HepG2 (cell line): ENCODE measurements at regions not wholly inside any gene's neighbourhood (a gene's known extent, or its start where the extent isn't known, plus 50 kb on each side); places are given as distances from the start of the nearest gene placed in this dataset.

Experiments used
- CTCF ChIP-seq: sonication (generic); formaldehyde crosslinking; IDR thresholded peaks from 2 replicates; pipeline ENCODE4 v1.5.0; 2020; ENCODE audit warnings: mild to moderate bottlenecking, missing genetic modification reagents, moderate library complexity
- EP300 ChIP-seq, 3 experiments: sonication (generic) in 1 of 3; formaldehyde crosslinking in 1 of 3; IDR thresholded peaks; 2 replicates each; pipeline versions ENCODE4 v1.5.1 to v1.6.1; 2011 to 2020; ENCODE audit warnings: low read depth in 2 of 3, low read length in 2 of 3, borderline replicate concordance in 1 of 3, improper control_type of control experiment in 1 of 3, mild to moderate bottlenecking in 1 of 3, missing genetic modification reagents in 1 of 3, moderate library complexity in 1 of 3
- FOSL2 ChIP-seq: sonication (generic); formaldehyde crosslinking; IDR thresholded peaks from 2 replicates; pipeline ENCODE4 v1.4.0; 2020; ENCODE audit warnings: missing genetic modification reagents
- MYC ChIP-seq: sonication (generic); formaldehyde crosslinking; IDR thresholded peaks from 2 replicates; pipeline ENCODE4 v1.9.0; 2021; ENCODE audit warnings: missing genetic modification reagents, borderline replicate concordance
- SMAD1 ChIP-seq: sonication (generic); formaldehyde crosslinking; IDR thresholded peaks from 2 replicates; pipeline ENCODE4 v1.4.0; 2020; ENCODE audit warnings: missing genetic modification reagents, low read depth, mild to moderate bottlenecking, borderline replicate concordance
- ZNF660 ChIP-seq: sonication (generic); formaldehyde crosslinking; IDR thresholded peaks from 2 replicates; pipeline ENCODE4 v1.5.1; 2020; ENCODE audit warnings: mild to moderate bottlenecking, low read depth, missing genetic modification reagents, borderline replicate concordance
- ZNF766 ChIP-seq: sonication (generic); formaldehyde crosslinking; IDR thresholded peaks from 2 replicates; pipeline ENCODE4 v1.5.0; 2020; ENCODE audit warnings: missing genetic modification reagents, borderline replicate concordance
- TF ChIP-seq, protein P1 (sequence below): sonication (generic); formaldehyde crosslinking; IDR thresholded peaks from 2 replicates; pipeline ENCODE4 v1.4.0; 2020; ENCODE audit warnings: missing genetic modification reagents

DNA sequence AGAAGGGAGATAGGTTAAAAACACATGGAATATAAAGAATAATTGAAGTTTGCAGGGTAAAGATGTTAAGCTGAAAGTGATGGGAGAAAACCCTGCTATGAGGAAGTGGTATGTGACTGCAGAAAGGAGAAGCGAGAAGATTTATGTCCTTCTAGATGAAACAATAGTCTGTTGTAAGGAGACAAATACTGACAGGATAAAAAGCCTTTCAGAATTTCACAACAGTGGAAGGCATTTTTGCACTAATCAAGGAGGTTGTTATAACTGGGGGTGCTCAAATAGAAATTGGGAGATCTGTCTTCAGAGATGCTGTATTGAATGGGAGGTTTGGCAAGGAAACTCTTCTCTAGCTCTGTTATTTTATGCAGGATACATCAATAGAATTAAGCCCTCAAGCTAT is 69.6 kb downstream of the NMUR2 start:
- TF ChIP-seq EP300 (IDR thresholded peaks at IDR 0.05; ENCODE audit: low read depth in 2 of 2, low read length in 2 of 2) (no peak), EP300 (CRISPR knock-in tag; IDR thresholded peaks at IDR 0.05; ENCODE audit: borderline replicate concordance) (no peak), MYC (CRISPR knock-in tag) (no peak), CTCF (CRISPR knock-in tag) (no peak), ZNF766 (CRISPR knock-in tag) (no peak), FOSL2 (CRISPR knock-in tag) (no peak), ZNF660 (CRISPR knock-in tag) (no peak), SMAD1 (CRISPR knock-in tag) (no peak)
- TF ChIP-seq, protein P1, sequence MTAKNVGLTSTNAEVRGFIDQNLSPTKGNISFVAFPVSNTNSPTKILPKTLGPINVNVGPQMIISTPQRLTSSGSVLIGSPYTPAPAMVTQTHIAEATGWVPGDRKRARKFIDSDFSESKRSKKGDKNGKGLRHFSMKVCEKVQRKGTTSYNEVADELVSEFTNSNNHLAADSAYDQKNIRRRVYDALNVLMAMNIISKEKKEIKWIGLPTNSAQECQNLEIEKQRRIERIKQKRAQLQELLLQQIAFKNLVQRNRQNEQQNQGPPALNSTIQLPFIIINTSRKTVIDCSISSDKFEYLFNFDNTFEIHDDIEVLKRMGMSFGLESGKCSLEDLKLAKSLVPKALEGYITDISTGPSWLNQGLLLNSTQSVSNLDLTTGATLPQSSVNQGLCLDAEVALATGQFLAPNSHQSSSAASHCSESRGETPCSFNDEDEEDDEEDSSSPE (CRISPR knock-in tag), result no peak
